ENCODE measurements at regions not wholly inside any gene's neighbourhood (a gene's known extent, or its start where the extent isn't known, plus 50 kb on each side); places are given as distances from the start of the nearest gene placed in this dataset.

GRCh38 chr21:31449921-31450535 lies 106.0 kb upstream of the TIAM1 start:
- DNase-seq (ENCODE audit: low read depth in 1 of 2, low spot score in 2 of 2) = no peak
- no peak overlapping the region for H3K14ac ChIP-seq (ENCODE audit: insufficient read length)
- no peaks in the 10 kb centered on the region for H3K79me1 ChIP-seq (ENCODE audit: low read depth, low read length)
- FAIRE-seq = no peak
- H4K5ac ChIP-seq (ENCODE audit: insufficient read length, low read depth, low read length) = no peak overlapping the region
- H3K4me2 ChIP-seq (ENCODE audit: insufficient read depth in 1 of 2, low read depth in 2 of 2, low read length in 2 of 2) = no peak overlapping the region
- H2BK15ac ChIP-seq (ENCODE audit: low read length) = no peak overlapping the region
- H3K9me3 ChIP-seq (ENCODE audit: insufficient read depth in 2 of 2, low read depth in 1 of 2, low read length in 1 of 2) = no peaks in the 10 kb centered on the region
- H4K91ac ChIP-seq (replicated peaks; ENCODE audit: insufficient read length, low read length) = no peak overlapping the region
- H2AK5ac ChIP-seq (ENCODE audit: low read depth, low read length) = no peak overlapping the region
- no peak overlapping the region for H4K8ac ChIP-seq (ENCODE audit: extremely low read depth, insufficient read depth, low read length)
- no peaks in the 10 kb centered on the region for H3K36me3 ChIP-seq (ENCODE audit: control insufficient read depth in 2 of 4, insufficient read depth in 4 of 4, low read length in 3 of 4)
- ChIA-PET POLR2A (ENCODE audit: partially characterized antibody) (no interaction called here), CTCF (ENCODE audit: partially characterized antibody) (interaction anchor here (1.3 kb wide), 1 partner anchor 101 kb away, joined by 3 read pairs; no protein-coding TSS in a partner anchor)
- H2BK12ac ChIP-seq (ENCODE audit: low read depth, low read length) = no peak overlapping the region
- WGBS, 2 experiments (ENCODE audit: extremely low coverage in 1 of 2, insufficient coverage in 1 of 2, insufficient read length in 1 of 2, insufficient replicate concordance in 2 of 2, low coverage in 1 of 2, low lambda C conversion rate in 2 of 2, missing lambda C conversion rate in 1 of 2) = 93% methylated on average over 11 of the region's 11 CpGs; no CpG with 5 or more reads in 1 of the 2 experiments
- H3K79me2 ChIP-seq (ENCODE audit: control insufficient read depth in 1 of 2, insufficient read depth in 2 of 2, low read length in 2 of 2) = no peaks in the 10 kb centered on the region; a peak in 1 of 4 replicates
- H3K27me3 ChIP-seq (replicated peaks in 1 of 4; ENCODE audit: control insufficient read depth in 3 of 4, extremely low read depth in 1 of 4, insufficient read depth in 3 of 4, low read length in 3 of 4) = no peaks in the 10 kb centered on the region
- no peak overlapping the region for H2BK20ac ChIP-seq (ENCODE audit: low read length)
- no peak overlapping the region for H3K9ac ChIP-seq (replicated peaks in 1 of 4; ENCODE audit: extremely low read depth in 1 of 4, low read depth in 3 of 4, low read length in 3 of 4)
- no peak overlapping the region for H3K27ac ChIP-seq (ENCODE audit: low read depth, low read length)
- H3K4me1 ChIP-seq (replicated peaks in 1 of 4; ENCODE audit: control insufficient read depth in 3 of 4, insufficient read depth in 4 of 4, low read length in 3 of 4) = no peaks in the 10 kb centered on the region; a peak in 1 of 7 replicates
- no peak overlapping the region for H3K18ac ChIP-seq (ENCODE audit: extremely low read depth, low read length)
- H3K4me3 ChIP-seq (ENCODE audit: extremely low read depth in 1 of 4, insufficient read depth in 2 of 4, low read depth in 3 of 4, low read length in 4 of 4) = no peak overlapping the region
- no peak overlapping the region for H2BK5ac ChIP-seq (ENCODE audit: low read depth, low read length)
- H2AFZ ChIP-seq (ENCODE audit: low read length) = no peak overlapping the region
- no peaks in the 10 kb centered on the region for H4K20me1 ChIP-seq (replicated peaks in 1 of 2; ENCODE audit: control insufficient read depth in 1 of 2, insufficient read depth in 2 of 2, low read length in 2 of 2)
- H3K23me2 ChIP-seq (ENCODE audit: low read depth, low read length) = no peaks in the 10 kb centered on the region
- no peak overlapping the region for H3K4ac ChIP-seq (replicated peaks; ENCODE audit: insufficient read length, low read depth, low read length)
- no peak overlapping the region for H3K23ac ChIP-seq (ENCODE audit: insufficient read length)
- no peak for TF ChIP-seq KDM1A (IDR thresholded peaks at IDR 0.05; ENCODE audit: borderline replicate concordance, low read length)
- no peak for TF ChIP-seq PHF8 (conservative IDR thresholded peaks at IDR 0.05; ENCODE audit: low read depth, low read length)
- no peak for TF ChIP-seq KDM4A (IDR thresholded peaks at IDR 0.05; ENCODE audit: low read depth, low read length, severe bottlenecking)
- no peak for TF ChIP-seq RBBP5 (IDR thresholded peaks at IDR 0.05; ENCODE audit: borderline replicate concordance, low read depth, low read length)
- no peak for TF ChIP-seq MAFK (IDR thresholded peaks at IDR 0.05; ENCODE audit: low read depth, low read length)
- no peak for TF ChIP-seq POU5F1 (IDR thresholded peaks at IDR 0.05; ENCODE audit: low read depth, low read length)
- TF ChIP-seq TCF12 (IDR thresholded peaks at IDR 0.05; ENCODE audit: low read depth, low read length) = no peak
- TF ChIP-seq SIRT6 (IDR thresholded peaks at IDR 0.05; ENCODE audit: low read length) = no peak
- no peak for TF ChIP-seq SIX5 (IDR thresholded peaks at IDR 0.05; ENCODE audit: low read depth, low read length)
- TF ChIP-seq POLR2A (IDR thresholded peaks at IDR 0.05; ENCODE audit: control extremely low read depth in 1 of 2, low read depth in 2 of 2, low read length in 2 of 2) = no peak
- no peak for TF ChIP-seq SAP30 (IDR thresholded peaks at IDR 0.05; ENCODE audit: insufficient read depth, insufficient replicate concordance, low read length)
- TF ChIP-seq SRF (IDR thresholded peaks at IDR 0.05; ENCODE audit: low read depth, low read length) = no peak
- no peak for TF ChIP-seq SUZ12 (IDR thresholded peaks at IDR 0.05; ENCODE audit: low read length)
- no peak overlapping the region for H2BK120ac ChIP-seq (replicated peaks; ENCODE audit: low read depth, low read length)
- H3K56ac ChIP-seq (replicated peaks; ENCODE audit: insufficient read length, low read depth, low read length) = no peak overlapping the region
